ENCODE measurements at regions not wholly inside any gene's neighbourhood (a gene's known extent, or its start where the extent isn't known, plus 50 kb on each side); places are given as distances from the start of the nearest gene placed in this dataset.

DNA sequence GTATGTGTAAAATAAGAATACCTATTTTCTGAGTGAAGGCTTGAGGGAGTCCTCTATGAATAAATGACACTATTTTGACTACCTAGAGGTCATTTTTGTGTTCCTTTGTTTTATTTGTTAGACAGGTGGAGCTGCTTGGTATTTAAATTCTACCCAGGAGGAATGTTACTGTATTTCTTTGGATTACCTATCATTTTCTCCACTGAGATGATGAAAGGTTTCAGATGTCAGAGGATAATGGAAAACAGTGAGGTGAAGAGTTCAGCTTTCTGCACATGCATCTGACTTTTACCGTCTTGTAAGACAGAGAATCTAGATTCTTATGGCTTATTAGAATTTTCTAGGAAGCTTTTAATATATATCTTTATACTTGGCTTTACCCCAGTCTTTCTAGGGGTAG, 689.8 kb upstream of the NXPH2 start:
- H2AFZ ChIP-seq (ENCODE audit: low read length), result no peak overlapping the region
- H3K9me3 ChIP-seq (ENCODE audit: control insufficient read depth, low read depth, low read length), result no peaks in the 10 kb centered on the region
- no peak overlapping the region for H2BK5ac ChIP-seq (ENCODE audit: insufficient read length, low read length)
- H3K18ac ChIP-seq (ENCODE audit: insufficient read length, low read depth, low read length), result no peak overlapping the region
- TF ChIP-seq, protein P1, sequence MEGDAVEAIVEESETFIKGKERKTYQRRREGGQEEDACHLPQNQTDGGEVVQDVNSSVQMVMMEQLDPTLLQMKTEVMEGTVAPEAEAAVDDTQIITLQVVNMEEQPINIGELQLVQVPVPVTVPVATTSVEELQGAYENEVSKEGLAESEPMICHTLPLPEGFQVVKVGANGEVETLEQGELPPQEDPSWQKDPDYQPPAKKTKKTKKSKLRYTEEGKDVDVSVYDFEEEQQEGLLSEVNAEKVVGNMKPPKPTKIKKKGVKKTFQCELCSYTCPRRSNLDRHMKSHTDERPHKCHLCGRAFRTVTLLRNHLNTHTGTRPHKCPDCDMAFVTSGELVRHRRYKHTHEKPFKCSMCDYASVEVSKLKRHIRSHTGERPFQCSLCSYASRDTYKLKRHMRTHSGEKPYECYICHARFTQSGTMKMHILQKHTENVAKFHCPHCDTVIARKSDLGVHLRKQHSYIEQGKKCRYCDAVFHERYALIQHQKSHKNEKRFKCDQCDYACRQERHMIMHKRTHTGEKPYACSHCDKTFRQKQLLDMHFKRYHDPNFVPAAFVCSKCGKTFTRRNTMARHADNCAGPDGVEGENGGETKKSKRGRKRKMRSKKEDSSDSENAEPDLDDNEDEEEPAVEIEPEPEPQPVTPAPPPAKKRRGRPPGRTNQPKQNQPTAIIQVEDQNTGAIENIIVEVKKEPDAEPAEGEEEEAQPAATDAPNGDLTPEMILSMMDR (conservative IDR thresholded peaks at IDR 0.05), result no peak
- no peak overlapping the region for H2BK120ac ChIP-seq (ENCODE audit: low read depth, low read length, poor library complexity, severe bottlenecking)
- WGBS (ENCODE audit: extremely low coverage, insufficient read length, low lambda C conversion rate), result no CpG with 5 or more reads among the region's 1 CpG
- H3K27me3 ChIP-seq (ENCODE audit: insufficient read depth, low read length), result no peaks in the 10 kb centered on the region
- no peaks in the 10 kb centered on the region for H3K79me2 ChIP-seq (ENCODE audit: insufficient read depth, low read length)
- H4K20me1 ChIP-seq (ENCODE audit: control insufficient read depth, insufficient read depth, insufficient read length), result no peaks in the 10 kb centered on the region
- H4K5ac ChIP-seq (ENCODE audit: insufficient read length, low read depth, low read length), result no peak overlapping the region
- Mint-ChIP-seq H3K4me3 (no peak overlapping the region), H3K9me3 (no peaks in the 10 kb centered on the region), H3K27me3 (ENCODE audit: low read depth) (no peaks in the 10 kb centered on the region), H3K36me3 (ENCODE audit: insufficient read depth in 1 of 3, low read depth in 3 of 3) (no peaks in the 10 kb centered on the region), H3K4me1 (peaks cover 9 to 12% of the 10 kb centered on the region in 2 experiments), H3K27ac (no peak overlapping the region)
- no peak overlapping the region for H3K14ac ChIP-seq (ENCODE audit: insufficient read depth, low read length)
- H4K8ac ChIP-seq (replicated peaks; ENCODE audit: insufficient read length, low read depth, low read length), result no peak overlapping the region
- no peak overlapping the region for H4K91ac ChIP-seq (ENCODE audit: insufficient read length, low read depth, low read length)
- H3K23ac ChIP-seq (ENCODE audit: insufficient read length, low read depth, low read length), result no peak overlapping the region
- no peak overlapping the region for H3K4me2 ChIP-seq (ENCODE audit: insufficient read depth, insufficient read length, low read length)
- no peaks in the 10 kb centered on the region for H3K79me1 ChIP-seq (ENCODE audit: insufficient read depth, low read depth, low read length, poor library complexity, severe bottlenecking)
- no peak overlapping the region for H2BK12ac ChIP-seq (ENCODE audit: insufficient read length, low read depth, low read length)
- no peak overlapping the region for H2BK20ac ChIP-seq (ENCODE audit: low read depth, low read length, poor library complexity, severe bottlenecking)
- H2BK15ac ChIP-seq (ENCODE audit: low read depth, low read length), result no peak overlapping the region
- no peak overlapping the region for H2AK5ac ChIP-seq (ENCODE audit: insufficient read length, low read length)
- no peak overlapping the region for H3K4ac ChIP-seq (ENCODE audit: low read depth, low read length)
- H3K27ac ChIP-seq (ENCODE audit: insufficient read length, low read depth, low read length), result no peak overlapping the region
- H3K4me1 ChIP-seq (ENCODE audit: insufficient read depth, low read length), result peaks cover 3% of the 10 kb centered on the region; the same call in 1 of the 2 replicates
- no peak overlapping the region for H3K9ac ChIP-seq (ENCODE audit: extremely low read depth, insufficient read length, low read length)
- no peak overlapping the region for H3K56ac ChIP-seq (ENCODE audit: insufficient read length, low read depth, low read length)
- DNase-seq, result no peak
- H3T11ph ChIP-seq (ENCODE audit: low read length), result no peak overlapping the region
- no peaks in the 10 kb centered on the region for H3K23me2 ChIP-seq (ENCODE audit: insufficient read length, low read depth, low read length, poor library complexity, severe bottlenecking)
